ENCODE measurements at regions not wholly inside any gene's neighbourhood (a gene's known extent, or its start where the extent isn't known, plus 50 kb on each side); places are given as distances from the start of the nearest gene placed in this dataset.

- TF ChIP-seq, protein P1, sequence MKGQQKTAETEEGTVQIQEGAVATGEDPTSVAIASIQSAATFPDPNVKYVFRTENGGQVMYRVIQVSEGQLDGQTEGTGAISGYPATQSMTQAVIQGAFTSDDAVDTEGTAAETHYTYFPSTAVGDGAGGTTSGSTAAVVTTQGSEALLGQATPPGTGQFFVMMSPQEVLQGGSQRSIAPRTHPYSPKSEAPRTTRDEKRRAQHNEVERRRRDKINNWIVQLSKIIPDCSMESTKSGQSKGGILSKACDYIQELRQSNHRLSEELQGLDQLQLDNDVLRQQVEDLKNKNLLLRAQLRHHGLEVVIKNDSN (IDR thresholded peaks at IDR 0.05; ENCODE audit: borderline replicate concordance, low read depth) = no peak
- TF ChIP-seq MAX (IDR thresholded peaks at IDR 0.05; ENCODE audit: low read depth) = no peak
Measured at GRCh38 chr9:90985631-90986030, 184.0 kb downstream of the SYK start (continued).

DNA sequence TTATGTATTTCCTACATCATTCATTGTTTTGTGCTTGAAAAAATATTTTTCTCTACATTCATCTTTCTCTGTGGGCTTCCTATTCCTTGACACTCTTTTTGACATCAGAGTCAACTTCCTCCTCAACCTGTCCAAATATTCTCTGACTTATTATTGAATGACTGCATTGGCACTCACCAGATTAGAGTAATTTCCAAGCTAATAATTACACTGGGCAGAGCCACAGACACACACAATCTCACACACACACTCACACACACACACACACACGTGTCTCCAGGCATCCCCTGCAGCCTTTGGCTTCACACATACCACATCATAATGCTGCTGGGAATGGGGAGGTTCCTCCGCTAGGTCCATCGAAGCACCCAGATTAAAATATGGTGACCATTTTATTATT, 184.5 kb downstream of the SYK start:
- no peaks in the 10 kb centered on the region for H3K36me3 ChIP-seq (replicated peaks in 1 of 2; ENCODE audit: control insufficient read depth in 1 of 2, insufficient read depth in 2 of 2, low read length in 1 of 2)
- H3K9ac ChIP-seq = no peak overlapping the region
- H3F3A ChIP-seq (replicated peaks; ENCODE audit: insufficient read depth) = no peaks in the 10 kb centered on the region
- 67% methylated on average over 3 of the region's 3 CpGs for WGBS (ENCODE audit: low lambda C conversion rate)
- H3K27ac ChIP-seq (ENCODE audit: low read depth in 2 of 2, low read length in 1 of 2) = no peak overlapping the region
- no peaks in the 10 kb centered on the region for H3K79me2 ChIP-seq (ENCODE audit: insufficient read depth)
- H2AFZ ChIP-seq (ENCODE audit: low read depth) = no peak overlapping the region
- H3K4me1 ChIP-seq (ENCODE audit: control insufficient read depth in 1 of 2, insufficient read depth in 2 of 2, low read depth in 1 of 2, low read length in 1 of 2) = 0 out of 4 replicates have a peak, but pooled peaks cover 0 to 3% of the 10 kb centered on the region in 2 experiments
- no peak for DNase-seq
- H3K9me3 ChIP-seq = peaks cover 9% of the 10 kb centered on the region; the same call in 1 of the 2 replicates
- H3K27me3 ChIP-seq (ENCODE audit: insufficient read depth) = no peaks in the 10 kb centered on the region
- H3K9me2 ChIP-seq = no peaks in the 10 kb centered on the region
- TF ChIP-seq RXRA (IDR thresholded peaks at IDR 0.05; ENCODE audit: borderline replicate concordance, low read depth) (no peak), ELF1 (IDR thresholded peaks at IDR 0.05) (no peak), FOXJ3 (CRISPR knock-in tag; IDR thresholded peaks at IDR 0.05) (no peak)
- H4K20me1 ChIP-seq (ENCODE audit: insufficient read depth) = no peaks in the 10 kb centered on the region
- ChIA-PET CTCF (interaction anchor here (1.5 kb wide), 1 partner anchor 440 kb away, joined by 5 read pairs; no protein-coding TSS in a partner anchor), POLR2A (no interaction called here)
- H3K4me3 ChIP-seq (ENCODE audit: low read depth in 2 of 2, low read length in 1 of 2) = no peak overlapping the region
- no peak overlapping the region for H3K4me2 ChIP-seq

GRCh38 chr9:90987566-90987965, 185.9 kb downstream of the SYK start:
- Histone ChIP-seq H2AFZ (ENCODE audit: low read depth) (no peak overlapping the region), H3K9me3 (peaks cover 9% of the 10 kb centered on the region; the same call in 1 of the 2 replicates), H3K79me2 (ENCODE audit: insufficient read depth) (no peaks in the 10 kb centered on the region), H4K20me1 (ENCODE audit: insufficient read depth) (no peaks in the 10 kb centered on the region), H3K9ac (no peak overlapping the region), H3F3A (replicated peaks; ENCODE audit: insufficient read depth) (peaks cover 6% of the 10 kb centered on the region), H3K27ac (ENCODE audit: low read depth in 2 of 2, low read length in 1 of 2) (peak overlapping the region in 1 of 2 experiments; percentile 31; a peak in 1 of 4 replicates), H3K4me3 (ENCODE audit: low read depth in 2 of 2, low read length in 1 of 2) (no peak overlapping the region), H3K27me3 (ENCODE audit: insufficient read depth) (no peaks in the 10 kb centered on the region), H3K4me1 (ENCODE audit: control insufficient read depth in 1 of 2, insufficient read depth in 2 of 2, low read depth in 1 of 2, low read length in 1 of 2) (peaks cover 0 to 8% of the 10 kb centered on the region in 2 experiments; a peak in 2 of 4 replicates), H3K36me3 (replicated peaks in 1 of 2; ENCODE audit: control insufficient read depth in 1 of 2, insufficient read depth in 2 of 2, low read length in 1 of 2) (no peaks in the 10 kb centered on the region), H3K9me2 (no peaks in the 10 kb centered on the region), H3K4me2 (0 out of 2 replicates have a peak overlapping the region, but pooled peaks have one; percentile 26)
- ChIA-PET POLR2A (no interaction called here), CTCF (no interaction called here)
- TF ChIP-seq TEAD4 (IDR thresholded peaks at IDR 0.05; ENCODE audit: borderline replicate concordance, insufficient read depth) (no peak), FOXJ3 (CRISPR knock-in tag; IDR thresholded peaks at IDR 0.05) (no peak), JUND (IDR thresholded peaks at IDR 0.05) (no peak), TCF12 (IDR thresholded peaks at IDR 0.05) (no peak)
- WGBS (ENCODE audit: low lambda C conversion rate) = 42% methylated on average over 2 of the region's 2 CpGs
- DNase-seq = no peak

DNA sequence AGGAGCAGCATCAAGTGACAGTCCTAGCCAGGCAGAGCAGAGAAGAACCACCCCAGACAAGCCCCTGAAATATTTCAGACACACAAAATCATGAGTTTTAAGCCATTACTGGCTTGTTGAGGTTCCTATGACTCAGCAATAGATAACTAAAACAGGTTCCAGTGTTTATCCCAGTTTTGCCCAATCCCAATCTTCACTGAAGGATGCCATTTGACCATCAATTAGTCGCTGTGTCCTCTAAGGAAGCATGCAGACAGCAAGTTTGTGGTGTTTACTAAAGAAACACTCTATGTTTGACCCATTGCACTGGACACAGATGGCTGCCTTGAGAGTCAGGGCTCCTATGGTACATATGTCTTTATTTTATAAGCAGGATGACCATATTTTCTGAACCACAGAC, 186.7 kb downstream of the SYK start:
- peaks cover 9% of the 10 kb centered on the region; the same call in 1 of the 2 replicates for H3K9me3 ChIP-seq
- ChIA-PET CTCF (no interaction called here), POLR2A (no interaction called here)
- WGBS (ENCODE audit: low lambda C conversion rate) = 18% methylated on average over 1 of the region's 1 CpG
- no peak overlapping the region for H3K27ac ChIP-seq (ENCODE audit: low read depth in 2 of 2, low read length in 1 of 2)
- no peaks in the 10 kb centered on the region for H4K20me1 ChIP-seq (ENCODE audit: insufficient read depth)
- H3K4me2 ChIP-seq = no peak overlapping the region
- peaks cover 7% of the 10 kb centered on the region for H3F3A ChIP-seq (replicated peaks; ENCODE audit: insufficient read depth)
- H3K4me1 ChIP-seq (ENCODE audit: control insufficient read depth in 1 of 2, insufficient read depth in 2 of 2, low read depth in 1 of 2, low read length in 1 of 2) = peaks cover 0 to 8% of the 10 kb centered on the region in 2 experiments; a peak in 2 of 4 replicates
- no peaks in the 10 kb centered on the region for H3K79me2 ChIP-seq (ENCODE audit: insufficient read depth)
- H3K9me2 ChIP-seq = no peaks in the 10 kb centered on the region
- H3K27me3 ChIP-seq (ENCODE audit: insufficient read depth) = no peaks in the 10 kb centered on the region
- DNase-seq = no peak
- H3K36me3 ChIP-seq (replicated peaks in 1 of 2; ENCODE audit: control insufficient read depth in 1 of 2, insufficient read depth in 2 of 2, low read length in 1 of 2) = no peaks in the 10 kb centered on the region
- no peak overlapping the region for H3K9ac ChIP-seq
- no peak overlapping the region for H2AFZ ChIP-seq (ENCODE audit: low read depth)
- TF ChIP-seq EZH2phosphoT487 (IDR thresholded peaks at IDR 0.05; ENCODE audit: borderline replicate concordance, low read depth) (no peak), CTCF (IDR thresholded peaks at IDR 0.05) (no peak)
- H3K4me3 ChIP-seq (ENCODE audit: low read depth in 2 of 2, low read length in 1 of 2) = no peak overlapping the region
